ENCODE measurements at regions not wholly inside any gene's neighbourhood (a gene's known extent, or its start where the extent isn't known, plus 50 kb on each side); places are given as distances from the start of the nearest gene placed in this dataset.
"Not testable (repeated sequence)": the region's sequence is repeated elsewhere in the genome, so short reads cannot be mapped to it uniquely, and the experiment has no call there.

DNA sequence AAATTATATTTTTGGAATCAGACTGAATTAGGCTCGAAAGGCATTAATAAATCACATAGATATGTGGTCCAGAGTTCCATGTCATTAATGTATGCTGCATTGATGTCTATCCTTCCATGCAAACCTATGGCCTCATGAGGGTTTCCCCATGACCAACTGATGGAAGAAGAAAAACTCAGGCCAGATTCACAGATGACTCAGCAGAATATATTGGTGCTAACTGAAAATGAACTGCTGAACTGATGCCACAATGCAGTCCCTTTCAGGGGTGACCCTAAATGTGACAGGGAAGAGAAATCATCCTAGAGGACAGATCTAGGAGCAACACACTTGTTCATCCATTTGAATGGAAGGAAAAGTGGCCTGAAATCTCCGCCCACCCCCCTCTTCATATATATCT lies 110.5 kb upstream of the KCND3 start:
- TF ChIP-seq, protein P1, sequence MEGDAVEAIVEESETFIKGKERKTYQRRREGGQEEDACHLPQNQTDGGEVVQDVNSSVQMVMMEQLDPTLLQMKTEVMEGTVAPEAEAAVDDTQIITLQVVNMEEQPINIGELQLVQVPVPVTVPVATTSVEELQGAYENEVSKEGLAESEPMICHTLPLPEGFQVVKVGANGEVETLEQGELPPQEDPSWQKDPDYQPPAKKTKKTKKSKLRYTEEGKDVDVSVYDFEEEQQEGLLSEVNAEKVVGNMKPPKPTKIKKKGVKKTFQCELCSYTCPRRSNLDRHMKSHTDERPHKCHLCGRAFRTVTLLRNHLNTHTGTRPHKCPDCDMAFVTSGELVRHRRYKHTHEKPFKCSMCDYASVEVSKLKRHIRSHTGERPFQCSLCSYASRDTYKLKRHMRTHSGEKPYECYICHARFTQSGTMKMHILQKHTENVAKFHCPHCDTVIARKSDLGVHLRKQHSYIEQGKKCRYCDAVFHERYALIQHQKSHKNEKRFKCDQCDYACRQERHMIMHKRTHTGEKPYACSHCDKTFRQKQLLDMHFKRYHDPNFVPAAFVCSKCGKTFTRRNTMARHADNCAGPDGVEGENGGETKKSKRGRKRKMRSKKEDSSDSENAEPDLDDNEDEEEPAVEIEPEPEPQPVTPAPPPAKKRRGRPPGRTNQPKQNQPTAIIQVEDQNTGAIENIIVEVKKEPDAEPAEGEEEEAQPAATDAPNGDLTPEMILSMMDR (conservative IDR thresholded peaks at IDR 0.05): no peak
- H3K27me3 Mint-ChIP-seq: peaks cover 19% of the 10 kb centered on the region
- no peak overlapping the region for H3K4me3 Mint-ChIP-seq
- no peaks in the 10 kb centered on the region for H3K36me3 Mint-ChIP-seq
- H3K4me1 Mint-ChIP-seq (ENCODE audit: unreplicated experiment): no peaks in the 10 kb centered on the region
- no peak for DNase-seq (ENCODE audit: extremely low spot score, unreplicated experiment)
- H3K27ac Mint-ChIP-seq: no peak overlapping the region
- H3K9me3 Mint-ChIP-seq: no peaks in the 10 kb centered on the region

DNA sequence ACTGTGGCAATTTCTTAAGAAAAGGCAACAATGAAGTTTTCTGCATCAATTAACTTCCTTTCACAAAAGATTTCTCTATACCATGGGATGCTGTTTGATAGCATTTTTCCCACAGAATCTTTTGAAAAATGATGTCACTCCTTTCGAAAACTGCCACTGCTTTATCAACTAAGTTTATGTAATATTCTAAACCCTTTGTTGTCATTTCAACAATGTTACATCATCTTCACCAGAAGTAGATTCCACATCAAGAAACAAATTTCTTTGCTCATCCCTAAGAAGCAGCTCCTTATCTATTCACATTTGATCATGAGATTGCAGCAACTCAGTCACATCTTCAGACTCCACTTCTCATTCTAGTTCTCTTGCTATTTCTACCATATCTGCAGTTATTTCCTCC lies 116.1 kb upstream of the KCND3 start:
- Mint-ChIP-seq H3K4me3 (no peak overlapping the region), H3K4me1 (ENCODE audit: unreplicated experiment) (peaks cover 6% of the 10 kb centered on the region), H3K27ac (no peak overlapping the region), H3K36me3 (no peaks in the 10 kb centered on the region), H3K9me3 (peaks cover 6% of the 10 kb centered on the region), H3K27me3 (no peaks in the 10 kb centered on the region)
- TF ChIP-seq, protein P1 (conservative IDR thresholded peaks at IDR 0.05): no peak
- no peak for DNase-seq (ENCODE audit: extremely low spot score, unreplicated experiment)

DNA sequence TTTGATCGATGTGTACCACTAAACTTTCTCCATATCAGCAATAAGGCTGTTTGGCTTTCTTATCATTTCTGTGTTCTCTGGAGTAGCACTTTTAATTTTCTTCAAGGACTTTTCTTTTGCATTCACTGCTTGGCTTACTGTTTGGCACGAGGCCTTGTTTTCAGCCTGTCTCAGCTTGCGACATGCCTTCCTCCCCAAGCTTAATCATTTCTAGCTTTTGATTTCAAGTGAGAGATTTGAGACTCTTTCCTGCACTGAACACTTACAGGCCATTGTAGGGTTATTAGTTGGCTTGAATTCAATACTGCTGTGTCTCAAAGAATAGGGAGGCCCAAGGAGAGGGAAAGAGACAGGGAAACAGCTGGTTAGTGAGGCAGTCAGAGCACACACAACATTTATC lies 120.6 kb upstream of the KCND3 start:
- no peak for DNase-seq (ENCODE audit: extremely low spot score, unreplicated experiment)
- Mint-ChIP-seq H3K4me3 (no peak overlapping the region), H3K27me3 (peaks cover 6% of the 10 kb centered on the region), H3K4me1 (ENCODE audit: unreplicated experiment) (peaks cover 6% of the 10 kb centered on the region), H3K36me3 (no peaks in the 10 kb centered on the region), H3K9me3 (peaks cover 6% of the 10 kb centered on the region), H3K27ac (no peak overlapping the region)
- TF ChIP-seq, protein P1 (conservative IDR thresholded peaks at IDR 0.05): no peak

DNA sequence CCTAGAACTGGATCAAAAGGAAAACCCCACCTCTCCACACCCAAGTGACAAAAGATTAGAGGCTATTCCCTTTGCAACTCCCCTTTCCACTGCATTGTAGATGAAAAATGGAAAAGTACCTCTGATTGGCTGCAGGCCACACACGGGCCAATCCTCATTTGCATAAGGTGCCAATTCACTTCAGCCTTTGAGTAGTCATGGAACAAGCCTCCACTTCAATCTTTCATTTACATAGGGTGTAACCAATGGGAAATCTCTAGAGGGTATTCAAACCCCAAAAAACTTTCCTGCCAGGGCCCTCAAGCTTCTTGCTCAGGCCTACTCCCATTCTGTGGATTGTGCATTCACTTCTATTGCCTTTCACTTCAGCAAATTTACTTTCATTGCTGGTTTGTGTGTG lies 122.3 kb upstream of the KCND3 start:
- Mint-ChIP-seq H3K4me3 (no peak overlapping the region), H3K27me3 (peaks cover 6% of the 10 kb centered on the region)

DNA sequence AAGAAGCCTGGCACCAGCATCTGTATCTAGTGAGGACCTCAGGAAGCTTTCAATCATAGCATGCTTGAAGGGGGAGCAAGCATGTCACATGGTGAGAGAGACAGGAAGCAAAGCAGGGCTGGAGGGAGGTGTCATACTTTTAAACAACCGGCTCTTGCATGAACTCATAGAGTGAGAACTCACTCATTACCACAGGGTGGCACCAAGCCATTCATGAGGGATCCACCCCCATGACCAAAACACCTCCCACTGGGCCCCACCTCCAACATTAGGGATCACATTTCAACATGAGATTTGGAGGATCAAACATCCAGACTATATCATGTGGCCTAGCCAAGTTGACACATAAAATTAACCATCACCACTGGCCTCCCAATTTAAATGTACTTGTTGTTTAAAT lies 125.1 kb upstream of the KCND3 start:
- peaks cover 6% of the 10 kb centered on the region for H3K4me1 Mint-ChIP-seq (ENCODE audit: unreplicated experiment)
- no peak for DNase-seq (ENCODE audit: extremely low spot score, unreplicated experiment)
- no peaks in the 10 kb centered on the region for H3K9me3 Mint-ChIP-seq
- H3K4me3 Mint-ChIP-seq: no peak overlapping the region
- peaks cover 6% of the 10 kb centered on the region for H3K27me3 Mint-ChIP-seq
- TF ChIP-seq, protein P1 (conservative IDR thresholded peaks at IDR 0.05): no peak
- H3K36me3 Mint-ChIP-seq: no peaks in the 10 kb centered on the region
- no peak overlapping the region for H3K27ac Mint-ChIP-seq

More for the DNA sequence above, 122.3 kb upstream of the KCND3 start:
- Mint-ChIP-seq H3K36me3 (no peaks in the 10 kb centered on the region), H3K9me3 (peaks cover 3% of the 10 kb centered on the region), H3K4me1 (ENCODE audit: unreplicated experiment) (peaks cover 6% of the 10 kb centered on the region), H3K27ac (no peak overlapping the region)
- DNase-seq (ENCODE audit: extremely low spot score, unreplicated experiment): no peak
- TF ChIP-seq, protein P1 (conservative IDR thresholded peaks at IDR 0.05): no peak

DNA sequence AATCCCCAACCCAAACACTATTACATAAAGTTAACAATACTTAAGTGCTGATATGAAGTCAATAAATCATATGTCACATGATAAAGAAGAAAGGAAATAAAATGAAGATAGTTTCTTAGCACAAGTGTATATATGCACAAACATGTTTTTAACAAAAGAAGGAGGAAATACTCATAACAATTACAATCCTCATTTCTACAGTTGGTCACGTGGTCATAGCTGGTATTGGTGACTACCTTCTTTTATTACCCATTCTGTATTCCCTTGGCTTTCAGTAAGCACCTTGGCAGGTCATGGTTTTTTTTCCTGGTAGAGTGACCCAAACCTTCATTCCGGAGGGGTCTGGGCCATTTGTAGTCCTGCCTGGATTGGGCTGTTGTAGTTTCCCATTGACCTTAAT lies 137.1 kb upstream of the KCND3 start:
- TF ChIP-seq, protein P1 (conservative IDR thresholded peaks at IDR 0.05): no peak
- no peaks in the 10 kb centered on the region for H3K9me3 Mint-ChIP-seq
- no peak overlapping the region for H3K4me3 Mint-ChIP-seq
- no peaks in the 10 kb centered on the region for H3K36me3 Mint-ChIP-seq
- no peak overlapping the region for H3K27ac Mint-ChIP-seq
- no peaks in the 10 kb centered on the region for H3K27me3 Mint-ChIP-seq
- DNase-seq (ENCODE audit: extremely low spot score, unreplicated experiment): no peak
- no peaks in the 10 kb centered on the region for H3K4me1 Mint-ChIP-seq (ENCODE audit: unreplicated experiment)

DNA sequence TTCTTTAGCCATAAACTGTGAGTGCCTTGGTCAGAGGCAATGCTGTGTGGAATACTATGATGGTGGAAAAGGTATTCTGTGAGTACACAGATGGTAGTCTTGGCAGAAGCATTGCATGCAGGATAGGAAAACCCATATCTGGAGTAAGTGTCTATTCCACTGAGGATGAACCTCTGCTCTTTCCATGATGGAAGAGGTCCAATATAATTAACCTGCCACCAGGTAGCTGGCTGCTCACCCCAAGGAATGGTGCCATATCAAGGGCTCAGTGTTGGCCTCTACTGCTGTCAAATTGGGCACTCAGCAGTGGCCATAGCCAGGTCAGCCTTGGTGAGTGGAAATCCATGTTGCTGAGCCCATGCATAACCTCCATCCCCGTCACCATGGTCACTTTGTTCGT lies 138.1 kb upstream of the KCND3 start:
- H3K27me3 Mint-ChIP-seq: not testable (repeated sequence)

More for the DNA sequence above, 138.1 kb upstream of the KCND3 start:
- not testable (repeated sequence) for H3K36me3 Mint-ChIP-seq; H3K4me1 Mint-ChIP-seq (ENCODE audit: unreplicated experiment); DNase-seq (ENCODE audit: extremely low spot score, unreplicated experiment); H3K9me3 Mint-ChIP-seq; H3K27ac Mint-ChIP-seq; H3K4me3 Mint-ChIP-seq

All from type B pancreatic cell (in vitro differentiated cells).